ENCODE measurements at regions not wholly inside any gene's neighbourhood (a gene's known extent, or its start where the extent isn't known, plus 50 kb on each side); places are given as distances from the start of the nearest gene placed in this dataset.
A peak's percentile ranks its signal among the peaks of the same experiment; 100 is the strongest.

- intact Hi-C loops (cut with DNase I): no loop called here
- WGBS, 4 donors: 50 to 58% (median 52%) methylated on average over 5 of the region's 5 CpGs
These were observed 99.5 kb downstream of the CXXC4 start for GRCh38 chr4:104395168-104395614.

GRCh38 chr4:104394406-104395167 is 100.1 kb downstream of the CXXC4 start:
- 26 to 37% (median 34%) methylated on average over 12 of the region's 12 CpGs for WGBS, 4 donors
- TF ChIP-seq CTCF (IDR thresholded peaks at IDR 0.05): no peak
- TF ChIP-seq POLR2A (IDR thresholded peaks at IDR 0.05): no peak

More at GRCh38 chr4:104395168-104395614, 99.5 kb downstream of the CXXC4 start:
- Histone ChIP-seq H3K27ac (no peak overlapping the region), H3K27me3 (no peaks in the 10 kb centered on the region), H3K4me3 (no peak overlapping the region), H3K4me1 (replicated peaks in 1 of 2) (no peaks in the 10 kb centered on the region), H3K36me3 (replicated peaks in 1 of 2) (no peaks in the 10 kb centered on the region), H3K9me3 (replicated peaks in 1 of 3) (peaks cover 0 to 1% (median 0%) of the 10 kb centered on the region in 3 donors)
- no peak for TF ChIP-seq CTCF (IDR thresholded peaks at IDR 0.05)
- DNase-seq: no peak

GRCh38 chr4:104393655-104394324 is 100.9 kb downstream of the CXXC4 start:
- no peak for DNase-seq
- Histone ChIP-seq H3K4me3 (no peak overlapping the region), H3K36me3 (replicated peaks in 1 of 2) (no peaks in the 10 kb centered on the region), H3K4me1 (replicated peaks in 1 of 2) (no peaks in the 10 kb centered on the region), H3K27me3 (no peaks in the 10 kb centered on the region), H3K9me3 (replicated peaks in 1 of 3) (no peaks in the 10 kb centered on the region), H3K27ac (no peak overlapping the region)
- intact Hi-C loops (cut with DNase I): no loop called here
- TF ChIP-seq CTCF (IDR thresholded peaks at IDR 0.05) (no peak), POLR2A (IDR thresholded peaks at IDR 0.05) (no peak)
- WGBS, 4 donors: 56 to 61% (median 60%) methylated on average over 3 of the region's 3 CpGs

More at GRCh38 chr4:104394406-104395167, 100.1 kb downstream of the CXXC4 start:
- Histone ChIP-seq H3K36me3 (replicated peaks in 1 of 2) (no peaks in the 10 kb centered on the region), H3K27ac (no peak overlapping the region), H3K4me1 (replicated peaks in 1 of 2) (no peaks in the 10 kb centered on the region), H3K27me3 (no peaks in the 10 kb centered on the region), H3K9me3 (replicated peaks in 1 of 3) (no peaks in the 10 kb centered on the region), H3K4me3 (no peak overlapping the region)
- intact Hi-C loops (cut with DNase I): no loop called here
- peak in 1 of 7 donors; percentile 51 for DNase-seq

GRCh38 chr4:104385713-104386112 is 109.0 kb downstream of the CXXC4 start:
- H3K27ac ChIP-seq: no peak overlapping the region
- DNase-seq: no peak
- no peak overlapping the region for H3K4me3 ChIP-seq
- intact Hi-C loops (cut with DNase I): no loop called here
- H3K27me3 ChIP-seq: no peaks in the 10 kb centered on the region
- WGBS, 4 donors: 70 to 81% (median 74%) methylated on average over 1 of the region's 1 CpG
- no peaks in the 10 kb centered on the region for H3K36me3 ChIP-seq (replicated peaks in 1 of 2)
- H3K4me1 ChIP-seq (replicated peaks in 1 of 2): no peaks in the 10 kb centered on the region
- peaks cover 0 to 8% (median 0%) of the 10 kb centered on the region in 3 donors for H3K9me3 ChIP-seq (replicated peaks in 1 of 3)
- TF ChIP-seq POLR2A (IDR thresholded peaks at IDR 0.05) (no peak), CTCF (IDR thresholded peaks at IDR 0.05) (no peak)
